Erythroblast (primary cell): ENCODE measurements at regions not wholly inside any gene's neighbourhood (a gene's known extent, or its start where the extent isn't known, plus 50 kb on each side); places are given as distances from the start of the nearest gene placed in this dataset.

Experiments
- GATA1 ChIP-seq: IDR thresholded peaks from 2 replicates; pipeline ENCODE4 v1.6.1; 2011; ENCODE audit warnings: low read depth, mild to moderate bottlenecking, control low read depth, low read length, moderate library complexity
- POLR2A ChIP-seq: IDR thresholded peaks from 2 replicates; pipeline ENCODE4 v1.6.1; 2011; ENCODE audit warnings: mild to moderate bottlenecking, low read length

DNA sequence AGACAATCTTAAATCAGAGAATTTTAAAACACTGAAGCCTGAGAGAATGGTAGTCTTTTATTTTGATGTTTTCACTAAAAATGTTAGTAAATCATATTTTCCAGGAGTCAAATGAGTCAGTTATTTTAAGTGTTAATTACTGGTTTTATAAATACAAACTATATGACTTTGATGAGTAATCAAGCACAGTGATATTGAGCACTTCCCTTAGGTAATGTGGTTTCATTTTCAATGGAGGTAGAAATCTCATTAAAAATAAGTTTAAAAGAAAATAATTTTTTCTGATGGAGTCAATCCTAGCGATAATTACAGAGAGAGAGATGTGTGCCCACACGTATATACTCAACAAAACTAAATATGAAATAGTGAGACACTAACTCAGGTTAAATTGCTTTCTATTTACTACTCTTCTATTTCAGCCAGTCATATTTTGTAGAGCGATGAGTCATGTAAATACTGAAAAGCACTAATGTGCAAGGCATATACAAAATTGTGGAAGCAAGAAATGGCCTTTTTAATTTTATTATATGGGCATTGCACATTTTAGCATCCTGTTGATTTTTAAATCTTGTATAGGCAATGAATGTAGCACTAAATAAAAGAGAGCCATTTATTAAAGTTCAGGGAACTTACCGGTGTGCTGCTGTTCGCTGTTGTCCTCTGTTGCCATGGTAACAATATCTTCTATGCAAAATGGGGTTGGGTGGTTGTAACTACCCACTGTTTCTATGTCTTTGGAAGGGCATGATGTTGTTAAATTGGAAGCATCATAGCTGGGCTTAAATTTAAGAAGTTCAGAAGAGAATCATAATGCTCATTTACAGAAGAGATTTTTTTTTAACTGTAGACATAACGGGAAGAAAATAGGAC lies 513.7 kb downstream of the TLL1 start:
- TF ChIP-seq POLR2A (no peak), GATA1 (no peak)
